SHP77 (cell line): ENCODE measurements at regions not wholly inside any gene's neighbourhood (a gene's known extent, or its start where the extent isn't known, plus 50 kb on each side); places are given as distances from the start of the nearest gene placed in this dataset.

Source experiments
- DNase-seq, 2 experiments: peaks; one replicate each; lab custom pipeline; 2025; lab: John Stamatoyannopoulos, UW

DNA sequence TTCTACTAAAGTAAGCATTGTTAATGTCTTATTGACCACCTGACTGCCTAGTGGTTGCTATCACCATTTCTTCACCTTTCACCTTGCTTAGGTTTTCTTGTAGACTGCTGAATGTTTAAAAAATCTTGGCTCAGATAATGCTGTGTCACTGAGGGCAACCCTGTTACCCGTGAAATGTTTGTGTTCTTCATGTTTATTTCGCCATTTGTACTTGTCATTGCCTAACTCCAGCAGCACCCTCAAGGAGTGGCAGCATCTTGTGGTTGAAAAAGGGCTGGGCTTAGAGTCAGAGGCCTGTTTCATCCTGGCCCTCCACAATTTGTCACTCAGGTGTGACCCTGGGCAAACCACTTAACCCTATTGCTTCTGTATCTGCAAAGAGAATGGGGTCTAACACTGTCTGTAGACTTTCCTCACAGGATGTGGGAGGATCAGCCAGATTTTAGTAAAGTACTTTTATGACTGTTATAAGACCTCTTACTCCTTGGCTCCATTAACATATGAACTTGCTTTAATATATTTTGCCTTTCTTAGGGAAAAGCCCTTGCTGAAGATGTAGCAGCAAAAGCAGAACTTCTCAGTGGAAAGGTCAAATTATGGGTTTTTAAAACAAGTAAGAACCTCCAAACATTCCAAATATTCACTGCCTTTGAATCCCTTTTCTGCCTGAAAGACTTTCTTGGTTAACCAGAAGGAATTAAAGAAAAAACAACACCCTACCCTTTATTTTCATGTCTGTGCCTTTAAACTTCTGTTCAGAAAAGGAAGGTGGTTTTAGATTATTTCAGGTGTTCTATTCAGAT, 154.5 kb upstream of the C11orf87 start:
- no peak for DNase-seq

GRCh38 chr11:109275931-109276330, 146.1 kb upstream of the C11orf87 start:
- no peak for DNase-seq

DNA sequence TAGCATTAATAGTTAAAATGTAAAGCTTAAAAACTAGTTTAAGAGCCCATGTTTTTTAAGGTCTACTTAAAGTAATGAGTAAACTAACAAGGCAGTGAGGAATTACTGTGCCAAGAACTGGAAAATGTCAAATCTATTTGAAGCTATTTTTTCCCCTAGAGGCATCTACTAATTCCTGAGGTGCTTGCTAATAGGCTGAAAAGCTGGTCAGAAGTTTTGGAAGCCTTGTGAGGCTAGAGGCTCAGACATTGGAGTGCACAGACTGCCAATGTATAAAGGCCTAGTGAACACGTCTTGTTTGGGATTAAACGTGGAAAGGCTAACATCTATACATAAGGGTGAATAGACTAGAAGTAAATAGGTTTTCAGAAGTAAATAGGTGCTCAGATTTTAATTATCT, 136.5 kb upstream of the C11orf87 start:
- DNase-seq, result no peak

- DNase-seq, result no peak
These were observed 130.4 kb upstream of the C11orf87 start for GRCh38 chr11:109291553-109291952.

DNA sequence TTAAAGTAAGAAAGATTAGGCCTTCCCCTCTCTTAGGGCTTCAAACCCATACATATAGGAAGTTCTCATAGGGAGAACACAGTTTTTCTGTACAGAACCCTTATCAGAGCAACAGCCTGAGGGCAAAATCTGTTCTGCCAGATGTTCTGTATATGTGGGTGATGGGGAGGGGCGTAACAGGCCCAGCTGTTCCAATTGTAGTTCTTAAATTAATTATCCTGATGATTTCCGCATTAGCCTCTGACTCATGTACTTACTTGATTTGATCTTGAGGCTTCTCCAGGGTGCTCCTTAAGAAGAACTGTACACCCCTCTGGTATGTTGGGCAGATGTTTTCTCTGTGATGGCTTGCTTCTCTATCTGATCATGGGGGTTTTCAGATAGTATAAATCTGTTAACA, 123.1 kb upstream of the C11orf87 start:
- no peak for DNase-seq

DNA sequence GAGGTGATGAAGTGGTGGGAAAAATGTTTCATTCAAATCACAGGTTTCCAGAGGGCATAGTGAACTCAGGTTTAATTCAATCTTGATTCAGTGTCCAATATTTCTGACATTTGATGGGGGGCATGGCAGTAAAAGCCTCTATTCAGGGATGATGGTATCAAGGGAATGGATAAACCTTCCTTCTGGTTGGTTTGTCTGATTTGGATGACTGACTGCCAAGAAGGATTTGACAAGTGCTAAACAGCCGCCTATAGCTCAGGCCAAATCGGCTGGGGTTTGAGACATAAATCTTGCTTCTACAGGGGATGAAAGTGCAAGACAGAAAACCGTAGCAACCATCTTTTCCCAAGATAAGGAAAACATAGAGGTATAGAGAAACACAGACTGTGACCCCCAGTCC, 121.8 kb upstream of the C11orf87 start:
- no peak for DNase-seq

- DNase-seq, result no peak
These were observed 119.2 kb upstream of the C11orf87 start for GRCh38 chr11:109302591-109303334.

DNA sequence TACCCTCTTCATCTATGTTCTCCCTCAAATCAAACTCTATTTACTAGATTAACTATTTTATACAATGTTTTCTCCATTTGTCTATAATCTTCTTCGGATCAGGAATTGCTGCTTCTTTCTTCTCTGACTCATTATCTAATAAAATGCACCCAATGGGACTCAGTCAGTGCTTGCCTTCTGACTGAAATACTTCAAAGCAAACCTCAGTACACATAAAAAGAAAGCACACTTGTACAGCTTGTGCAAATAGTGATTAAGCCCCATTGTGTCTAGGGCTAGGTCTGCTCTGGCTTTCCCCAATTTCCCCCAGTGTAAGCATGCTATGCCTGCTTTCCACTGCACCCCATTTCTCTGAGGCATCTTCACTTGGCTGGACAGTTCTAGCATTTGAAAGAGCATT, 118.6 kb upstream of the C11orf87 start:
- DNase-seq, result peak in 1 of 2 experiments; percentile 31

DNA sequence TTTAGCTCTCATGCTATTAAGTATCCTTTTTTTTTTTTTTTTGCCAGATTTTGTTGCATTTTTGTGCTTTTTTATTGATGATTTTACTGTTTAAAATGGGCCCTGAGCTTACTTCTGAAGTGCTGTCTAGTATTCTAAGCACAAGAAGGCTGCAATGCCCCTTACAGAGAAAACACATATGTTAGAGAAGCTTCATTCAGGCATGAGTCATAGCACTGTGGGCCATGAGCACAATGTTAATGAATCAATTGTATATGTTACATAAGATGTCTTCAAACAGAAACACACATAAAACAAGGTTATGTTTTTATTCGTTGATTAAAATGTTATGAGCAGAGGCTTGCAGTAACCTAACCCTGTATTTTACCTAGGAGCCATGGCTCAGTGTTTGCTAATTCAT, 117.8 kb upstream of the C11orf87 start:
- DNase-seq, result no peak

DNA sequence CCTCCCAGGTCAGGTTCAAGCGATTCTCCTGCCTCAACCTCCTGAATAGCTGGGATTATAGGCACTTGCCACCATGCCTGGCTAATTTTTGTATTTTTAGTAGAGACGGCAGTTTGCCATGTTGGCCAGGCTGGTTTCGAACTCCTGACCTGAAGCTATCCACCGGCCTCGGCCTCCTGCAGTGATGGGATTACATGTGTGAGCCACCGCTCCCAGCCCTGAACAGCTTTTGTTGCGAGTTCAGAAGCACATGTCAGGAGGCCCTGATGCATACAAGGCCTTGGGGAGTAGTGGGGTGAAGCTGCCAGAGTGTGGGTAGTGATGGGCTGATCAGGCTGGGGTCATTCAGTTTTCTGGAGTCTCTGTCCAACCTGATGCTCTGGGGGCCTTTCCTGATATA, 117.0 kb upstream of the C11orf87 start:
- no peak for DNase-seq

- no peak for DNase-seq
These were observed 115.7 kb upstream of the C11orf87 start for GRCh38 chr11:109306322-109306721.

GRCh38 chr11:109307366-109307765, 114.6 kb upstream of the C11orf87 start:
- no peak for DNase-seq

- no peak for DNase-seq
These were observed 113.4 kb upstream of the C11orf87 start for GRCh38 chr11:109308551-109308950.

DNA sequence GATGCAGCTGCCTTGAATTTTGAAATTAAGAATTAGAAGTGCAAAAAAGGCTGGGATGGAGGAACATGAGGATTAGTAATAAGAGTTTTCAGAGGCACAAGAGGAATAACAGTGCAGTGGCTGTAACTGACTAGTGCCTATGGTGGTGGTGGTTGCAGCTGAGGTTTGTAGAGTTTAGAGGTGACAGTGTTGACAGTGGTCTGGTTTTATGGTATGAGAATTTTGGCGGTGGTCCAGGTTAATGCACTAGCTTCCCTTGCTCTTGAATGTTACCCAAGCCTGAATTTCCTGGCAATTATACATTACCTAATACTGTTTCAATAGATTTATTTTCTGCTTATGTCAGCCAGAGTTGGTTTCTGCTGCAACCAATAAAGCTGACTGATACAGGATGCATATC, 112.8 kb upstream of the C11orf87 start:
- DNase-seq, result peak; percentile 80 to 81

GRCh38 chr11:109317726-109318125, 104.3 kb upstream of the C11orf87 start:
- no peak for DNase-seq

DNA sequence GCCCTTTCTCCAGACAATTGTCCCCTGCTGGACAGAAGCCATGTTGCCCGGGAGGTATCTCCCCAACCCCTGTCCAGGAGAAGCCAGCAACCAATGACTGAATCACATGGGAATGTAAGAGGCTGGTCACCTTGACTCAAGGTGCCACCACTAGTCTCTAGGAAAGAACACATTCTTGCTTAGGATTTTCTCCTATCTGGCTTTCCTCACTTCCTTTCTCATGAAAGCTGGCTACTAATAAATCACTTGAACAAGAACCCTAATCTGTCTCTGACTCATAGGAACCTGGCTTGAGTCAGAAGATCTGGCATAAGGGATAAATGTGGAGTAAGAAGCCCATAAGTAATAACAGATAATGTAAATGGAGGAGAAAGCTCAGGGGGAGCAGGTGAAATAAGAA, 101.4 kb upstream of the C11orf87 start:
- DNase-seq, result no peak

DNA sequence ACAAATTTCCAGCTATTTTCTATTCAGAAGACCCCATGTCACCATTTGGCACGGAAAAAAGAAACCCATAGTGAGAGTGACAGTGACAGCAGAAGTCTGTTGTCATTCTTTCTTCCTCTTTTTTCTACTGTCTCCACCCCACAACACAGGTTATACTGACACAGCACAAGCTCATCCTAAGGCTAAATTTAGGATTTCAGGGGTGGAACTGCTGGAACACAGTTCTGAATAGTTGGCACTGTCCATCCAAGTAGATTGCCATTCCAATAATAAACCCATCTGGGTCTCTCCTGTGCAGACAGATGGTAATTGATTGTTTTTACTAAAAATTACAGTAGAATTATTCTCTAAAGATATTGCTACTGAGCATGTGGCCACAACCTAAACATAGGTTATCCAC, 95.2 kb upstream of the C11orf87 start:
- no peak for DNase-seq

DNA sequence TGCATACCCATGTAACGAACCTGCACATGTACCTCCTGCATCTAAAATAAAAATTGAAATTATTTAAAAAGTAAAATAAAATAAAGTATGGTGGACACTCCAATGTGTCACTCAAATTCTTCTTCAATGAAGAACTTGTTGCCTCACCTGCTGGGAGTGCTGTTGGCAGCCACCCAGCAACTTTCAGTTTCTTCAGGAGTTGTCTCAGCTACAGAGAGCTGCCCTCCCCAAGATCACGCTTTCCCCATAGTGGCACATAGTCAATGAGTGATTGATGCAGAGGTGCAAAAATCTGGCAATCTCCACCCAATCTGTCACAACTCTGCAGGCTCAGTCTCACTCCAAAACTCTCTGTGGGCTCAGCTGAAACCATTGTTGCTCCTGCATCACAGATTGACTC, 92.3 kb upstream of the C11orf87 start:
- no peak for DNase-seq

GRCh38 chr11:109338131-109338530, 83.9 kb upstream of the C11orf87 start:
- no peak for DNase-seq

- no peak for DNase-seq
These were observed 79.7 kb upstream of the C11orf87 start for GRCh38 chr11:109342261-109342660.

DNA sequence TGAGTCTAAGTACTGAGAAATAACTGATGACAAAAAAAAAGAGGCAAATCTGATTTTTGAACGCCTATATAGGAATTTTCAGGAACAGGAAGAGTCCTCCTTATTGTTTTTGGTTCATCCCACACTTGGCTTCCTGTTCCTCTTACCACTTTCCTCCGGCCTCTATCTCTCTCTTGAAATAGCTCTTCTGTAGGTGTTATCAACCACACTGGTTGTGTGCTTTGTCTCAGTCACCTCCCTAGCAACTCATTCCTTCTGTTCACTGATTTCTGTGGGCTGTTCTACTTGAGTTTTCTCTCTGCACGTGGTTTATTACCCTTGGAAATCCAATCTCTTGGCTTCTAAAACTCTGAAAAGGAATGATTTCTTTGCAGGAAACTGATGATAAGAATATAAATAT, 78.7 kb upstream of the C11orf87 start:
- no peak for DNase-seq

GRCh38 chr11:109347304-109347703, 74.7 kb upstream of the C11orf87 start:
- no peak for DNase-seq

DNA sequence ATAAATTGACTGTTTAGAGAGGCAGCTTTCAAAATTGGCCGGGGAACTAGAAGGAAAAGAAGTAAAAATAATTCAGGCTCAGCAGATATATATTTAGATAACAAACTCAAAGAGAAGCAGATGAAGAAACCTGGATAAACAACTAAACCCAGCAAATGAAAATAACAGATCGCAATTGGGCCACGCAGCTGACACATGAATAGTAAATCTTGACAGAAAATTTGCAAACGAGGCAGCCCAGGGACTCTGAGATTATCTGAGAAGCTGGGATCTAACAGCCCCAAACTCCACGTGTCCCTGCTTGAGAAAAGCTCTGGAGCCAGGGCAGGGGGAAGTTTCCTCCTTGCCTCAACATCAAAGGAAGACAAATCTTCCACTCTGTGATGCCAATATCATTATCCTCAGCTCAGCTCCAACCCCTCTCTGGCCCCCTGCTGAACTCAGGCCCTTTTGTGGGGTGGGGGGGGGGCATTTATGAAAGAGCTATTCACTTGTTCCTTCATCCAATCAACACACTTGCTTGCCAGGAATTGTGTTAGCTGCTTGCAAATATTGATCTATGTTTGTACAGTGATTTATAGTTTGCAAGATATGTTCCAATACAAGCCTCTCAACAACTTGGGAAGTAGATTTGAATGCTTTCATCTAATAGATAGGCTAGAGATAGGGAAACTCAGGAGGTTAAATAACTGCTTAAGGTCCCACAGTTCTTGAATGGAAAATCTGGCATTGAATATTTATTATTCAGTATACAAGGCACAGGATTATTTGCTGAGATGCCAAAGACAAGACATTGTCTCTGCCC, 72.5 kb upstream of the C11orf87 start:
- no peak for DNase-seq
